Psoas muscle (tissue), 7 donors: ENCODE measurements at regions not wholly inside any gene's neighbourhood (a gene's known extent, or its start where the extent isn't known, plus 50 kb on each side); places are given as distances from the start of the nearest gene placed in this dataset.

Source experiments
- ATAC-seq, 4 donors: fragments of 200-7000 bp; cut with Tn5 transposase; one replicate each; pipeline ENCODE4 v1.9.1; 2020; ENCODE audit warnings: moderate library complexity in 3 of 4, mild to moderate bottlenecking in 2 of 4
- DNase-seq, 2 donors: peaks; one replicate each; pipeline ENCODE4 v3.0.0-alpha.2; 2020
- H3K27ac ChIP-seq: fragments of 200-600 bp; one replicate; pipeline ENCODE4 v1.8.0; 2022
- H3K27me3 ChIP-seq, 3 donors: fragments of 200-600 bp in 1 of 3; one replicate each; pipeline versions ENCODE4 v1.6.1 to v1.8.0; 2013 to 2022; ENCODE audit warnings: low read length in 2 of 3, mild to moderate bottlenecking in 2 of 3, moderate library complexity in 1 of 3; ENCODE audit not compliant: insufficient read depth in 3 of 3
- H3K36me3 ChIP-seq, 2 donors: fragments of 200-600 bp in 1 of 2; one replicate each; pipeline versions ENCODE4 v1.6.1 to v1.8.0; 2013 to 2022; ENCODE audit warnings: low read depth in 1 of 2, mild to moderate bottlenecking in 1 of 2, moderate library complexity in 1 of 2; ENCODE audit not compliant: insufficient read depth in 1 of 2
- H3K4me1 ChIP-seq: fragments of 200-600 bp; one replicate; pipeline ENCODE4 v1.8.0; 2022
- H3K4me3 ChIP-seq: fragments of 200-600 bp; one replicate; pipeline ENCODE4 v1.8.0; 2022; ENCODE audit warnings: mild to moderate bottlenecking
- H3K9me3 ChIP-seq: fragments of 200-600 bp; one replicate; pipeline ENCODE4 v1.8.0; 2022
- WGBS, 3 donors: extraction: QIAGEN DNeasy Blood & Tissue Kit; methylation state at CpG; one replicate each; pipeline versions ENCODE4 v1.1.6 to v1.1.7; 2013; 5-methylcytosine and 5-hydroxymethylcytosine counted together
- intact Hi-C, 2 donors: fragments of 100-400 bp; cut with DNase I; formaldehyde crosslinking; loops; one replicate each; pipeline versions ENCODE4 v1.11.0 to v1.14.2; 2022
- TF ChIP-seq, protein P1 (sequence below): fragments of 200-600 bp; IDR thresholded peaks from one replicate; pipeline ENCODE4 v1.8.0; 2022; ENCODE audit warnings: antibody characterized with exemption
- donor health status: healthy with polysubstance abuse.
- donor health status: DM: no; HTN: no; CAD: no; lungs with moderate emphysema.
- donor health status: Bipolar disorder and iron deficiency.
- donor health status: healthy.
- donor health status: DM: yes; HTN: yes; CAD: no.
- donor health status: DM: no; HTN: no; CAD: no.
- donor health status: DM: yes; HTN: yes; CAD: no.

GRCh38 chr2:17334300-17334699 is 183.9 kb downstream of the RAD51AP2 start:
- intact Hi-C loops, result no loop called here
- Histone ChIP-seq H3K36me3 (no peaks in the 10 kb centered on the region), H3K4me1 (no peaks in the 10 kb centered on the region), H3K27me3 (no peaks in the 10 kb centered on the region), H3K27ac (no peak overlapping the region), H3K9me3 (no peaks in the 10 kb centered on the region), H3K4me3 (no peak overlapping the region)
- TF ChIP-seq, protein P1, sequence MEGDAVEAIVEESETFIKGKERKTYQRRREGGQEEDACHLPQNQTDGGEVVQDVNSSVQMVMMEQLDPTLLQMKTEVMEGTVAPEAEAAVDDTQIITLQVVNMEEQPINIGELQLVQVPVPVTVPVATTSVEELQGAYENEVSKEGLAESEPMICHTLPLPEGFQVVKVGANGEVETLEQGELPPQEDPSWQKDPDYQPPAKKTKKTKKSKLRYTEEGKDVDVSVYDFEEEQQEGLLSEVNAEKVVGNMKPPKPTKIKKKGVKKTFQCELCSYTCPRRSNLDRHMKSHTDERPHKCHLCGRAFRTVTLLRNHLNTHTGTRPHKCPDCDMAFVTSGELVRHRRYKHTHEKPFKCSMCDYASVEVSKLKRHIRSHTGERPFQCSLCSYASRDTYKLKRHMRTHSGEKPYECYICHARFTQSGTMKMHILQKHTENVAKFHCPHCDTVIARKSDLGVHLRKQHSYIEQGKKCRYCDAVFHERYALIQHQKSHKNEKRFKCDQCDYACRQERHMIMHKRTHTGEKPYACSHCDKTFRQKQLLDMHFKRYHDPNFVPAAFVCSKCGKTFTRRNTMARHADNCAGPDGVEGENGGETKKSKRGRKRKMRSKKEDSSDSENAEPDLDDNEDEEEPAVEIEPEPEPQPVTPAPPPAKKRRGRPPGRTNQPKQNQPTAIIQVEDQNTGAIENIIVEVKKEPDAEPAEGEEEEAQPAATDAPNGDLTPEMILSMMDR, result no peak
- ATAC-seq, result no peak
- DNase-seq, result no peak

DNA sequence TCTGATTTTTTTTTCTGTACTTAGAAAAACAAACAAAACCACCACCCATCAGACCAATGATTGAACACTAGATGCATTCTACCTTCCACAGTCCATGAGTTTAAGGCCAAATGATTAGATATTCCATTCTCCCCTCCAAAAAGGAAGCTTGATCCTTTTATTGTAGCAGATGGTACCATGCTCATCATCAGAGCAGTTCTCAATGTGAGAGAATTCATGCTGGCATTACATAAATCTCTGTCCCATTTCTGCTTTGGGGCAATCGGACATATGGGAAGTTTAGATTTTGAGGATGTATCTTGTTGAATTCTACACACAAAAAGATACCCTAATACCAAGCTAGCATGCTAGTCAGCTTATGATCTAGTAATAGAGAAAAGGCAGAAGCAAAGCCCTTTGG is 186.6 kb downstream of the RAD51AP2 start:
- no peak overlapping the region for H3K4me3 ChIP-seq
- no peak for DNase-seq
- 87 to 92% (median 89%) methylated on average over 1 of the region's 1 CpG for WGBS, 3 donors
- no peaks in the 10 kb centered on the region for H3K4me1 ChIP-seq
- intact Hi-C loops, result no loop called here
- TF ChIP-seq, protein P1, result no peak
- H3K9me3 ChIP-seq, result no peaks in the 10 kb centered on the region
- H3K27ac ChIP-seq, result no peak overlapping the region
- no peak for ATAC-seq
- H3K36me3 ChIP-seq, result no peaks in the 10 kb centered on the region
- no peaks in the 10 kb centered on the region for H3K27me3 ChIP-seq

DNA sequence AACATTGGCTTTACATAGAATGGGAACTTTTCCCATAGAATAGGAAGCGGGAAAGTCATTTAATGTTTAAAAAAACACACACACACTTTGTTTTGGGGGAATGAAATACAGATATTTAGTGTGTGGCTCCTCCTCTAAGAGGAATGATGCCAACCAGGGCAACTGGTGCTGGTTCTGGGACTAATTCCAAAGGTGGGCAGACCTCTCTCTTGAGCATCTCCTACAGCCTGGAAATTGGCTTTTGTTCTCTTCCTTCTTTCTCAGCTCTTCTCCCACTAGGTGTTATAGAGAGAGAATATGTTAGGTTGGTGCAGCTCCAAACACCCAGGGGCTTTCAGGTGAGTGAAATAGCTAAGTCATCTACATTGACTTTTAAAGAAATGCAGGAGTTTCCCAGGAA is 190.1 kb downstream of the RAD51AP2 start:
- DNase-seq (no peak), ATAC-seq (no peak)
- Histone ChIP-seq H3K27me3 (no peaks in the 10 kb centered on the region), H3K36me3 (no peaks in the 10 kb centered on the region), H3K27ac (no peak overlapping the region), H3K4me3 (no peak overlapping the region), H3K4me1 (no peaks in the 10 kb centered on the region), H3K9me3 (no peaks in the 10 kb centered on the region)
- intact Hi-C loops, result no loop called here
- TF ChIP-seq, protein P1, result no peak
- WGBS, 3 donors, result 80 to 87% (median 82%) methylated on average over 1 of the region's 1 CpG

GRCh38 chr2:17327649-17328048 is 190.6 kb downstream of the RAD51AP2 start:
- WGBS, 3 donors, result 64 to 87% (median 71%) methylated on average over 4 of the region's 4 CpGs

DNA sequence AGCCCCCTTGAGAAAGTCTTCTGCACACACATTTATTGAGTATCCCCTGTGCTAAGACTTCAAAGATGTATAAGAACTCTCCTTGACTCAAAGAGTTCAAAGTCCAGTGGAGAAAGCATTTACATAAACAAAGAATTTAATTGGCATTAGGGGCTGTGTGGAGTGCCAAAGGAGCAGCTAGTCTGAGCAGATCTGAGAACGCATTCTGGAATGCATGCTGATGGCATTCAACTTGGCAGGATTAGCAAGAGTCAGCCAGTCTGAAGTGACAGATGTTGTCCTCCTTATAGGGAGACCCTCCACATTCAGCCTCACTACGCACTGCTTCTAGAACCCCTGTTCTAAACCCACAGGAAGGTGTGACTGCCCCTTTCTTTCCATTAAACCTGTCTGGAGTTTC is 191.5 kb downstream of the RAD51AP2 start:
- intact Hi-C loops, result no loop called here

More at GRCh38 chr2:17327649-17328048, 190.6 kb downstream of the RAD51AP2 start:
- H3K27ac ChIP-seq, result no peak overlapping the region
- H3K4me3 ChIP-seq, result no peak overlapping the region
- ATAC-seq (no peak), DNase-seq (no peak)
- H3K4me1 ChIP-seq, result no peaks in the 10 kb centered on the region
- TF ChIP-seq, protein P1, result no peak
- no peaks in the 10 kb centered on the region for H3K27me3 ChIP-seq
- H3K36me3 ChIP-seq, result no peaks in the 10 kb centered on the region
- H3K9me3 ChIP-seq, result no peaks in the 10 kb centered on the region
- intact Hi-C loops, result no loop called here

More for the DNA sequence above, 191.5 kb downstream of the RAD51AP2 start:
- H3K4me1 ChIP-seq, result no peaks in the 10 kb centered on the region
- no peaks in the 10 kb centered on the region for H3K36me3 ChIP-seq
- DNase-seq, result no peak
- no peak overlapping the region for H3K27ac ChIP-seq
- H3K27me3 ChIP-seq, result no peaks in the 10 kb centered on the region
- no peak overlapping the region for H3K4me3 ChIP-seq
- ATAC-seq, result no peak
- TF ChIP-seq, protein P1, result no peak
- 26 to 38% (median 29%) methylated on average over 2 of the region's 2 CpGs for WGBS, 3 donors
- H3K9me3 ChIP-seq, result no peaks in the 10 kb centered on the region
